Right lobe of liver (tissue), 4 donors: ENCODE measurements at regions not wholly inside any gene's neighbourhood (a gene's known extent, or its start where the extent isn't known, plus 50 kb on each side); places are given as distances from the start of the nearest gene placed in this dataset.

Experiments
- POLR2A ChIP-seq: fragments of 450-650 bp; IDR thresholded peaks from one replicate; pipeline ENCODE4 v1.6.1; 2017; ENCODE audit warnings: antibody characterized with exemption, mild to moderate bottlenecking
- TF ChIP-seq, protein P1 (sequence below), 4 donors: fragments of 200-600 bp in 3 of 4; fragments of 450-650 bp in 1 of 4; IDR thresholded peaks; one replicate each; pipeline versions ENCODE4 v1.5.1 to v1.8.0; 2016 to 2022; ENCODE audit warnings: antibody characterized with exemption in 4 of 4, mild to moderate bottlenecking in 2 of 4
- donor health status: DM: no; HTN: no; CAD: no.
- donor health status: DM: no; HTN: no; CAD: no.
- donor health status: DM: no; HTN: yes; CAD: no.

DNA sequence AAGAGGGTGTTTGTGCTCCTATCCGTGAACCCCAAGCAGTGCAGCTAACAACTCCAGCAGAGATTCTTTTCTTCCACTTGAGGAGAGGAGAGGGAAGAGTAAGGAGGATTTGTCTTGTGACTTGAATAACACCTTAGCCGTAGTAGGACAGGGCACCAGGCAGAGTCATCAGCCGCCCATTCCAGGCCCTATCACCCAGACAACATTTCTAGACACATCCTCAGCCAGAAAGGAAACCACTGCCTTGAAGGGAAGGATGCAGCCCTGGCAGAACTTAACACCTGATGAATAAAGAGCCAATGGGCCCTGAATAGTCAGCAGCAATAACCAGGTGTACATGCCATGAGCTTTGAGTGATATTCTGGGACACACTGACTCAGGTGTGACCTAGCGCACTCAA, 1013.0 kb upstream of the COX7C start:
- TF ChIP-seq POLR2A: no peak
- TF ChIP-seq, protein P1, sequence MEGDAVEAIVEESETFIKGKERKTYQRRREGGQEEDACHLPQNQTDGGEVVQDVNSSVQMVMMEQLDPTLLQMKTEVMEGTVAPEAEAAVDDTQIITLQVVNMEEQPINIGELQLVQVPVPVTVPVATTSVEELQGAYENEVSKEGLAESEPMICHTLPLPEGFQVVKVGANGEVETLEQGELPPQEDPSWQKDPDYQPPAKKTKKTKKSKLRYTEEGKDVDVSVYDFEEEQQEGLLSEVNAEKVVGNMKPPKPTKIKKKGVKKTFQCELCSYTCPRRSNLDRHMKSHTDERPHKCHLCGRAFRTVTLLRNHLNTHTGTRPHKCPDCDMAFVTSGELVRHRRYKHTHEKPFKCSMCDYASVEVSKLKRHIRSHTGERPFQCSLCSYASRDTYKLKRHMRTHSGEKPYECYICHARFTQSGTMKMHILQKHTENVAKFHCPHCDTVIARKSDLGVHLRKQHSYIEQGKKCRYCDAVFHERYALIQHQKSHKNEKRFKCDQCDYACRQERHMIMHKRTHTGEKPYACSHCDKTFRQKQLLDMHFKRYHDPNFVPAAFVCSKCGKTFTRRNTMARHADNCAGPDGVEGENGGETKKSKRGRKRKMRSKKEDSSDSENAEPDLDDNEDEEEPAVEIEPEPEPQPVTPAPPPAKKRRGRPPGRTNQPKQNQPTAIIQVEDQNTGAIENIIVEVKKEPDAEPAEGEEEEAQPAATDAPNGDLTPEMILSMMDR (IDR thresholded peaks at IDR 0.05): no peak
